ENCODE measurements at regions not wholly inside any gene's neighbourhood (a gene's known extent, or its start where the extent isn't known, plus 50 kb on each side); places are given as distances from the start of the nearest gene placed in this dataset.
A peak's percentile ranks its signal among the peaks of the same experiment; 100 is the strongest.

GRCh38 chr2:215594766-215595165 lies 158.9 kb upstream of the FN1 start:
- Histone ChIP-seq H3K4me1 (replicated peaks in 1 of 2; ENCODE audit: control insufficient read depth in 2 of 2, insufficient read depth in 2 of 2, low read length in 2 of 2) (peaks cover 0 to 16% of the 10 kb centered on the region in 2 experiments; a peak in 4 of 5 replicates), H3K36me3 (ENCODE audit: control insufficient read depth, insufficient read depth, low read length) (no peaks in the 10 kb centered on the region), H4K20me1 (replicated peaks; ENCODE audit: control insufficient read depth, insufficient read depth, low read length) (no peaks in the 10 kb centered on the region), H3K9me1 (ENCODE audit: control insufficient read depth, insufficient read depth, low read length) (no peaks in the 10 kb centered on the region), H3K27me3 (ENCODE audit: control insufficient read depth in 2 of 2, insufficient read depth in 2 of 2, low read length in 2 of 2) (no peaks in the 10 kb centered on the region), H3K4me2 (ENCODE audit: insufficient read depth, low read length) (no peak overlapping the region), H3K9me3 (replicated peaks; ENCODE audit: control insufficient read depth, insufficient read depth, low read depth, low read length) (no peaks in the 10 kb centered on the region), H2AFZ (ENCODE audit: low read depth, low read length) (no peak overlapping the region), H3K27ac (ENCODE audit: extremely low read depth, low read depth, low read length) (no peak overlapping the region), H3K9ac (ENCODE audit: insufficient read depth in 1 of 2, low read depth in 2 of 2, low read length in 2 of 2) (no peak overlapping the region), H3K4me3 (no peak overlapping the region), H3K79me2 (ENCODE audit: control insufficient read depth, insufficient read depth, low read length) (no peaks in the 10 kb centered on the region)
- ChIA-PET POLR2A (no interaction called here), CTCF (ENCODE audit: low intra/inter-chr PET ratio) (no interaction called here)
- ATAC-seq = no peak
- TF ChIP-seq POLR2H (tag; IDR thresholded peaks at IDR 0.05; ENCODE audit: low read depth) = no peak
- peak; percentile 69 for TF ChIP-seq EGR1 (conservative IDR thresholded peaks at IDR 0.05)
- no TSS peak for BruUV-seq (replicated peaks)
- in situ Hi-C loops (cut with MboI) (no loop called here), intact Hi-C loops (cut with micrococcal nuclease) (no loop called here)
- FAIRE-seq = no peak
- WGBS (ENCODE audit: insufficient coverage, low coverage, missing lambda C conversion rate) = 45% methylated on average over 2 of the region's 2 CpGs
- DNase-seq (ENCODE audit: extremely low read depth in 1 of 4, low spot score in 3 of 4) = no peak

DNA sequence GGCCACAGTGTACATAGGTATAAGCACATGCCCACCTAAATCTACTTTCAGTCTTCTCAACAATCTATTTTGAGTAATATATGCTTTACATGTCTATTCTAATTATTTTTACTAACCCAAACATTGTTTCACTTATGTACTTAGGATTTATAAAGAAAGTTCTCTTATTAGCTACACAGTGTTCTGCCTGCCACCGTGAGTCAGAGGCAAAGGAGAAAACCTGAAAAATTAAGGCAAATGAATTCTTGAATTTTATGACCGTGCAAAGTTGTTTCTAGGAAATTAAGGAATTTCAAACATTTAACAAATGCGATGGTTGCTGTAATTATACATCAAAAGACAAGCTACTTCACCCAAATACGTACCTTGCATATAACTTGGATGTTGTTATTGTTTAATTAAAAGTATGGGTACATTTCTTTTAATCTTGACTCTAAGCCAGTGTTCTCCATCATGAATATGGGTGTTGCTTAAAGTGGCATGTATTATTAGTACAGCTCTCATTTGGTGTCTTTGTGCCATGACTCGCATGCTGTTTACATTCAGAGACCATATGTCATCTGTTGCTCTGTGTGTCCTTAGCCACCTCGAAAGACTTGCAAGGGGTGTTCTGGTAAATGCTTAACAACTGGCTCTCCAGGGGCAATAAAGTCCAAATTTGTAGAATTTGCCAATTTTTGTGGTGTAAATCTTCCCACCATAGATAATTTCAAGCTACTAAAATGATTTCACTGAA lies 154.3 kb upstream of the FN1 start:
- intact Hi-C loops (cut with micrococcal nuclease) (no loop called here), in situ Hi-C loops (cut with MboI) (no loop called here)
- no peak for ATAC-seq
- Histone ChIP-seq H3K27me3 (ENCODE audit: control insufficient read depth in 2 of 2, insufficient read depth in 2 of 2, low read length in 2 of 2) (no peaks in the 10 kb centered on the region), H3K9ac (ENCODE audit: insufficient read depth in 1 of 2, low read depth in 2 of 2, low read length in 2 of 2) (no peak overlapping the region), H3K79me2 (ENCODE audit: control insufficient read depth, insufficient read depth, low read length) (no peaks in the 10 kb centered on the region), H3K9me3 (replicated peaks; ENCODE audit: control insufficient read depth, insufficient read depth, low read depth, low read length) (no peaks in the 10 kb centered on the region), H3K4me3 (no peak overlapping the region), H4K20me1 (replicated peaks; ENCODE audit: control insufficient read depth, insufficient read depth, low read length) (no peaks in the 10 kb centered on the region), H3K36me3 (ENCODE audit: control insufficient read depth, insufficient read depth, low read length) (no peaks in the 10 kb centered on the region), H3K4me1 (replicated peaks in 1 of 2; ENCODE audit: control insufficient read depth in 2 of 2, insufficient read depth in 2 of 2, low read length in 2 of 2) (peaks cover 0 to 6% of the 10 kb centered on the region in 2 experiments; a peak in 2 of 5 replicates), H3K9me1 (ENCODE audit: control insufficient read depth, insufficient read depth, low read length) (no peaks in the 10 kb centered on the region), H3K27ac (ENCODE audit: extremely low read depth, low read depth, low read length) (no peak overlapping the region), H3K4me2 (ENCODE audit: insufficient read depth, low read length) (no peak overlapping the region), H2AFZ (ENCODE audit: low read depth, low read length) (no peak overlapping the region)
- DNase-seq (ENCODE audit: extremely low read depth in 1 of 4, low spot score in 3 of 4) = no peak
- FAIRE-seq = no peak
- TF ChIP-seq SIN3A (IDR thresholded peaks at IDR 0.05; ENCODE audit: borderline replicate concordance in 2 of 2, control insufficient read depth in 1 of 2, low read depth in 2 of 2, low read length in 2 of 2) (no peak), FOXK2 (conservative IDR thresholded peaks at IDR 0.05 in 1 of 2, IDR thresholded peaks at IDR 0.05 in 1 of 2; ENCODE audit: low read depth in 2 of 2) (no peak)
- TF ChIP-seq, protein P1, sequence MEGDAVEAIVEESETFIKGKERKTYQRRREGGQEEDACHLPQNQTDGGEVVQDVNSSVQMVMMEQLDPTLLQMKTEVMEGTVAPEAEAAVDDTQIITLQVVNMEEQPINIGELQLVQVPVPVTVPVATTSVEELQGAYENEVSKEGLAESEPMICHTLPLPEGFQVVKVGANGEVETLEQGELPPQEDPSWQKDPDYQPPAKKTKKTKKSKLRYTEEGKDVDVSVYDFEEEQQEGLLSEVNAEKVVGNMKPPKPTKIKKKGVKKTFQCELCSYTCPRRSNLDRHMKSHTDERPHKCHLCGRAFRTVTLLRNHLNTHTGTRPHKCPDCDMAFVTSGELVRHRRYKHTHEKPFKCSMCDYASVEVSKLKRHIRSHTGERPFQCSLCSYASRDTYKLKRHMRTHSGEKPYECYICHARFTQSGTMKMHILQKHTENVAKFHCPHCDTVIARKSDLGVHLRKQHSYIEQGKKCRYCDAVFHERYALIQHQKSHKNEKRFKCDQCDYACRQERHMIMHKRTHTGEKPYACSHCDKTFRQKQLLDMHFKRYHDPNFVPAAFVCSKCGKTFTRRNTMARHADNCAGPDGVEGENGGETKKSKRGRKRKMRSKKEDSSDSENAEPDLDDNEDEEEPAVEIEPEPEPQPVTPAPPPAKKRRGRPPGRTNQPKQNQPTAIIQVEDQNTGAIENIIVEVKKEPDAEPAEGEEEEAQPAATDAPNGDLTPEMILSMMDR (IDR thresholded peaks at IDR 0.05 in 2 of 3, conservative IDR thresholded peaks at IDR 0.05 in 1 of 3; ENCODE audit: insufficient read depth in 2 of 3, low read depth in 1 of 3, low read length in 3 of 3) = no peak
- BruUV-seq (replicated peaks) = no TSS peak
- ChIA-PET CTCF (ENCODE audit: low intra/inter-chr PET ratio) (no interaction called here), POLR2A (no interaction called here)
- WGBS (ENCODE audit: insufficient coverage, low coverage, missing lambda C conversion rate) = 77% methylated on average over 6 of the region's 6 CpGs
